K562 (cell line): ENCODE measurements at regions not wholly inside any gene's neighbourhood (a gene's known extent, or its start where the extent isn't known, plus 50 kb on each side); places are given as distances from the start of the nearest gene placed in this dataset.

Source experiments
- ATAC-seq: fragments of 200-7000 bp; cut with Tn5 transposase; 3 replicates; pipeline ENCODE4 v1.9.1; 2020; ENCODE audit warnings: moderate library complexity
- BruUV-seq: library from RNA; stranded (reverse); fragments of 400-500 nt; replicated peaks from 2 replicates; lab custom pipeline; 2021; lab: Mats Ljungman, UMichigan
- CTCF ChIA-PET: fragments of 300-600 bp; formaldehyde crosslinking; extraction: SDS; loops from one replicate; lab custom pipeline; 2021; ENCODE audit warnings: low intra/inter-chr PET ratio; lab: Yijun Ruan, JAX
- POLR2A ChIA-PET: fragments of 300-600, 350-650 bp; sonication (Branson Sonifier 250); formaldehyde crosslinking; extraction: SDS; loops from one replicate; lab custom pipeline; 2021; ENCODE audit warnings: antibody characterized with exemption, inconsistent platforms; lab: Yijun Ruan, JAX
- DNase-seq, 4 experiments: peaks; one replicate each; pipeline versions ENCODE4 v3.0.0 to v3.0.0-alpha.2; 2011 to 2018; ENCODE audit warnings: low spot score in 3 of 4, mixed read lengths in 3 of 4; ENCODE audit errors: extremely low read depth in 1 of 4
- FAIRE-seq: peaks from 2 replicates; lab custom pipeline; 2011; peaks lifted over from hg19 to GRCh38; lab: Jason Lieb, UNC
- H2AFZ ChIP-seq: 2 replicates; pipeline ENCODE4 v1.6.0; 2011; ENCODE audit warnings: low read depth, low read length, control low read depth, inconsistent platforms
- H3K27ac ChIP-seq: fragments of 200-600 bp; 3 replicates; pipeline ENCODE4 v1.8.0; 2011; ENCODE audit warnings: low read depth, mild to moderate bottlenecking, control low read depth, inconsistent platforms, low read length, moderate library complexity, mixed read lengths; ENCODE audit errors: extremely low read depth
- H3K27me3 ChIP-seq, 2 experiments: fragments of 300-600 bp in 1 of 2; 2 replicates in 1 of 2; 3 replicates in 1 of 2; pipeline versions ENCODE4 v1.6.0 to v1.8.0; 2011; ENCODE audit warnings: inconsistent platforms in 2 of 2, low read length in 2 of 2, mild to moderate bottlenecking in 1 of 2, mixed read lengths in 1 of 2, moderate library complexity in 1 of 2; ENCODE audit not compliant: control insufficient read depth in 2 of 2, insufficient read depth in 2 of 2
- H3K36me3 ChIP-seq: fragments of 300-600 bp; 3 replicates; pipeline ENCODE4 v1.8.0; 2011; ENCODE audit warnings: mild to moderate bottlenecking, low read length, inconsistent platforms; ENCODE audit not compliant: control insufficient read depth, insufficient read depth
- H3K4me1 ChIP-seq, 2 experiments: fragments of 200-600 bp in 1 of 2; replicated peaks in 1 of 2; 2 replicates in 1 of 2; 3 replicates in 1 of 2; pipeline versions ENCODE4 v1.5.1 to v1.8.0; 2011; ENCODE audit warnings: inconsistent platforms in 2 of 2, low read length in 2 of 2, mild to moderate bottlenecking in 1 of 2, mixed read lengths in 1 of 2, moderate library complexity in 1 of 2; ENCODE audit not compliant: control insufficient read depth in 2 of 2, insufficient read depth in 2 of 2
- H3K4me2 ChIP-seq: 2 replicates; pipeline ENCODE4 v1.6.1; 2011; ENCODE audit warnings: low read length, control low read depth, inconsistent platforms, mixed read lengths; ENCODE audit not compliant: insufficient read depth
- H3K4me3 ChIP-seq: fragments of 200-600 bp; sonication (generic), shearing (Covaris generic); 2 replicates; pipeline ENCODE4 v1.5.1; 2016; ENCODE audit warnings: control low read depth, inconsistent platforms
- H3K79me2 ChIP-seq: fragments of 200-600 bp; 3 replicates; pipeline ENCODE4 v1.8.0; 2011; ENCODE audit warnings: low read length, inconsistent platforms; ENCODE audit not compliant: control insufficient read depth, insufficient read depth
- H3K9ac ChIP-seq, 2 experiments: 2 replicates each; pipeline versions ENCODE4 v1.6.0 to v1.6.1; 2011; ENCODE audit warnings: low read depth in 2 of 2, low read length in 2 of 2, control low read depth in 1 of 2, inconsistent platforms in 1 of 2, mild to moderate bottlenecking in 1 of 2, mixed read lengths in 1 of 2; ENCODE audit not compliant: insufficient read depth in 1 of 2
- H3K9me1 ChIP-seq: one replicate; pipeline ENCODE4 v1.6.0; 2011; ENCODE audit warnings: inconsistent platforms, mild to moderate bottlenecking, low read length, moderate library complexity; ENCODE audit not compliant: control insufficient read depth, insufficient read depth
- H3K9me3 ChIP-seq: replicated peaks from 2 replicates; pipeline ENCODE4 v1.5.1; 2011; ENCODE audit warnings: low read depth, low read length, inconsistent platforms; ENCODE audit not compliant: control insufficient read depth, insufficient read depth
- H4K20me1 ChIP-seq: replicated peaks from 2 replicates; pipeline ENCODE4 v1.6.1; 2011; ENCODE audit warnings: low read length, inconsistent platforms, mixed read lengths; ENCODE audit not compliant: control insufficient read depth, insufficient read depth
- MEIS2 ChIP-seq: fragments of 450-650 bp; IDR thresholded peaks from 2 replicates; pipeline ENCODE4 v1.6.1; 2014; ENCODE audit warnings: mild to moderate bottlenecking; ENCODE audit not compliant: partially characterized antibody
- ZNF140 ChIP-seq: fragments of 250-450 bp; sonication (Bioruptor Pico); IDR thresholded peaks from 2 replicates; pipeline ENCODE4 v1.8.0; 2021; ENCODE audit warnings: moderate library complexity, mild to moderate bottlenecking, inconsistent platforms
- ZNF511 ChIP-seq: sonication (generic); formaldehyde crosslinking; IDR thresholded peaks from 2 replicates; pipeline ENCODE4 v1.8.0; 2022; ENCODE audit warnings: mild to moderate bottlenecking, missing genetic modification reagents
- WGBS: fragments of 100-300 bp; shearing (Covaris generic); methylation state at CpG from one replicate; pipeline ENCODE4 v1.1.6; 2016; ENCODE audit warnings: low coverage, mixed read lengths; ENCODE audit not compliant: insufficient coverage; ENCODE audit errors: missing lambda C conversion rate; 5-methylcytosine and 5-hydroxymethylcytosine counted together
- in situ Hi-C: fragments of 300-500 bp; cut with MboI; formaldehyde crosslinking; loops from 4 replicates; pipeline ENCODE4 v1.15.0; 2018; ENCODE audit warnings: inconsistent platforms, mixed read lengths
- intact Hi-C: fragments of 100-400 bp; cut with micrococcal nuclease; formaldehyde crosslinking; loops from 2 replicates; pipeline ENCODE4 v1.14.2; 2022
- TF ChIP-seq, protein P1 (sequence below): fragments of 250-450 bp; sonication (Bioruptor Pico); IDR thresholded peaks from 2 replicates; pipeline ENCODE4 v1.8.0; 2021; ENCODE audit warnings: borderline replicate concordance, mild to moderate bottlenecking, moderate library complexity; ENCODE audit not compliant: poor library complexity, severe bottlenecking
- TF ChIP-seq, protein P2 (sequence below), 2 experiments: fragments of 450-650 bp; IDR thresholded peaks; 2 replicates each; pipeline ENCODE4 v1.6.1; 2016

GRCh38 chr4:164614999-164615398, 138.9 kb upstream of the SMIM31 start:
- Histone ChIP-seq H3K36me3 (no peaks in the 10 kb centered on the region), H2AFZ (no peak overlapping the region), H4K20me1 (no peaks in the 10 kb centered on the region), H3K27ac (no peak overlapping the region), H3K4me2 (no peak overlapping the region), H3K79me2 (no peaks in the 10 kb centered on the region), H3K9me1 (no peaks in the 10 kb centered on the region), H3K4me1 (no peaks in the 10 kb centered on the region), H3K27me3 (no peaks in the 10 kb centered on the region), H3K4me3 (no peak overlapping the region), H3K9ac (no peak overlapping the region), H3K9me3 (no peaks in the 10 kb centered on the region)
- BruUV-seq, result no TSS peak
- FAIRE-seq (no peak), ATAC-seq (no peak), DNase-seq (no peak)
- ChIA-PET CTCF (no interaction called here), POLR2A (no interaction called here)
- intact Hi-C loops (no loop called here), in situ Hi-C loops (no loop called here)
- WGBS, result 0% methylated on average over 4 of the region's 4 CpGs
- TF ChIP-seq ZNF140, result no peak
- TF ChIP-seq, protein P1, sequence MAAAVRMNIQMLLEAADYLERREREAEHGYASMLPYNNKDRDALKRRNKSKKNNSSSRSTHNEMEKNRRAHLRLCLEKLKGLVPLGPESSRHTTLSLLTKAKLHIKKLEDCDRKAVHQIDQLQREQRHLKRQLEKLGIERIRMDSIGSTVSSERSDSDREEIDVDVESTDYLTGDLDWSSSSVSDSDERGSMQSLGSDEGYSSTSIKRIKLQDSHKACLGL (CRISPR knock-in tag), result no peak
- no peak for TF ChIP-seq ZNF511 (CRISPR knock-in tag)
- no peak for TF ChIP-seq MEIS2
- TF ChIP-seq, protein P2, sequence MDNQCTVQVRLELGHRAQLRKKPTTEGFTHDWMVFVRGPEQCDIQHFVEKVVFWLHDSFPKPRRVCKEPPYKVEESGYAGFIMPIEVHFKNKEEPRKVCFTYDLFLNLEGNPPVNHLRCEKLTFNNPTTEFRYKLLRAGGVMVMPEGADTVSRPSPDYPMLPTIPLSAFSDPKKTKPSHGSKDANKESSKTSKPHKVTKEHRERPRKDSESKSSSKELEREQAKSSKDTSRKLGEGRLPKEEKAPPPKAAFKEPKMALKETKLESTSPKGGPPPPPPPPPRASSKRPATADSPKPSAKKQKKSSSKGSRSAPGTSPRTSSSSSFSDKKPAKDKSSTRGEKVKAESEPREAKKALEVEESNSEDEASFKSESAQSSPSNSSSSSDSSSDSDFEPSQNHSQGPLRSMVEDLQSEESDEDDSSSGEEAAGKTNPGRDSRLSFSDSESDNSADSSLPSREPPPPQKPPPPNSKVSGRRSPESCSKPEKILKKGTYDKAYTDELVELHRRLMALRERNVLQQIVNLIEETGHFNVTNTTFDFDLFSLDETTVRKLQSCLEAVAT (IDR thresholded peaks at IDR 0.05), result no peak
